ENCODE measurements at regions not wholly inside any gene's neighbourhood (a gene's known extent, or its start where the extent isn't known, plus 50 kb on each side); places are given as distances from the start of the nearest gene placed in this dataset.

- TF ChIP-seq ZFP3 (CRISPR knock-in tag; IDR thresholded peaks at IDR 0.05) (no peak), ZNF565 (CRISPR knock-in tag; conservative IDR thresholded peaks at IDR 0.05; ENCODE audit: low read depth) (no peak), BACH2 (CRISPR knock-in tag; IDR thresholded peaks at IDR 0.05; ENCODE audit: borderline replicate concordance) (no peak), RARB (CRISPR knock-in tag; IDR thresholded peaks at IDR 0.05) (no peak), ARNTL (CRISPR knock-in tag; IDR thresholded peaks at IDR 0.05; ENCODE audit: borderline replicate concordance, low read depth) (no peak), ZNF70 (CRISPR knock-in tag; IDR thresholded peaks at IDR 0.05) (no peak), ZFP30 (CRISPR knock-in tag; IDR thresholded peaks at IDR 0.05) (no peak)
- TF ChIP-seq, protein P1, sequence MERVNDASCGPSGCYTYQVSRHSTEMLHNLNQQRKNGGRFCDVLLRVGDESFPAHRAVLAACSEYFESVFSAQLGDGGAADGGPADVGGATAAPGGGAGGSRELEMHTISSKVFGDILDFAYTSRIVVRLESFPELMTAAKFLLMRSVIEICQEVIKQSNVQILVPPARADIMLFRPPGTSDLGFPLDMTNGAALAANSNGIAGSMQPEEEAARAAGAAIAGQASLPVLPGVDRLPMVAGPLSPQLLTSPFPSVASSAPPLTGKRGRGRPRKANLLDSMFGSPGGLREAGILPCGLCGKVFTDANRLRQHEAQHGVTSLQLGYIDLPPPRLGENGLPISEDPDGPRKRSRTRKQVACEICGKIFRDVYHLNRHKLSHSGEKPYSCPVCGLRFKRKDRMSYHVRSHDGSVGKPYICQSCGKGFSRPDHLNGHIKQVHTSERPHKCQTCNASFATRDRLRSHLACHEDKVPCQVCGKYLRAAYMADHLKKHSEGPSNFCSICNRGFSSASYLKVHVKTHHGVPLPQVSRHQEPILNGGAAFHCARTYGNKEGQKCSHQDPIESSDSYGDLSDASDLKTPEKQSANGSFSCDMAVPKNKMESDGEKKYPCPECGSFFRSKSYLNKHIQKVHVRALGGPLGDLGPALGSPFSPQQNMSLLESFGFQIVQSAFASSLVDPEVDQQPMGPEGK (CRISPR knock-in tag; IDR thresholded peaks at IDR 0.05; ENCODE audit: borderline replicate concordance) = no peak
- TF ChIP-seq, protein P2, sequence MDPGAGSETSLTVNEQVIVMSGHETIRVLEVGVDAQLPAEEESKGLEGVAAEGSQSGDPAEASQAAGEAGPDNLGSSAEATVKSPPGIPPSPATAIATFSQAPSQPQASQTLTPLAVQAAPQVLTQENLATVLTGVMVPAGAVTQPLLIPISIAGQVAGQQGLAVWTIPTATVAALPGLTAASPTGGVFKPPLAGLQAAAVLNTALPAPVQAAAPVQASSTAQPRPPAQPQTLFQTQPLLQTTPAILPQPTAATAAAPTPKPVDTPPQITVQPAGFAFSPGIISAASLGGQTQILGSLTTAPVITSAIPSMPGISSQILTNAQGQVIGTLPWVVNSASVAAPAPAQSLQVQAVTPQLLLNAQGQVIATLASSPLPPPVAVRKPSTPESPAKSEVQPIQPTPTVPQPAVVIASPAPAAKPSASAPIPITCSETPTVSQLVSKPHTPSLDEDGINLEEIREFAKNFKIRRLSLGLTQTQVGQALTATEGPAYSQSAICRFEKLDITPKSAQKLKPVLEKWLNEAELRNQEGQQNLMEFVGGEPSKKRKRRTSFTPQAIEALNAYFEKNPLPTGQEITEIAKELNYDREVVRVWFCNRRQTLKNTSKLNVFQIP (CRISPR knock-in tag; IDR thresholded peaks at IDR 0.05; ENCODE audit: borderline replicate concordance, low read depth) = no peak
- TF ChIP-seq, protein P3, sequence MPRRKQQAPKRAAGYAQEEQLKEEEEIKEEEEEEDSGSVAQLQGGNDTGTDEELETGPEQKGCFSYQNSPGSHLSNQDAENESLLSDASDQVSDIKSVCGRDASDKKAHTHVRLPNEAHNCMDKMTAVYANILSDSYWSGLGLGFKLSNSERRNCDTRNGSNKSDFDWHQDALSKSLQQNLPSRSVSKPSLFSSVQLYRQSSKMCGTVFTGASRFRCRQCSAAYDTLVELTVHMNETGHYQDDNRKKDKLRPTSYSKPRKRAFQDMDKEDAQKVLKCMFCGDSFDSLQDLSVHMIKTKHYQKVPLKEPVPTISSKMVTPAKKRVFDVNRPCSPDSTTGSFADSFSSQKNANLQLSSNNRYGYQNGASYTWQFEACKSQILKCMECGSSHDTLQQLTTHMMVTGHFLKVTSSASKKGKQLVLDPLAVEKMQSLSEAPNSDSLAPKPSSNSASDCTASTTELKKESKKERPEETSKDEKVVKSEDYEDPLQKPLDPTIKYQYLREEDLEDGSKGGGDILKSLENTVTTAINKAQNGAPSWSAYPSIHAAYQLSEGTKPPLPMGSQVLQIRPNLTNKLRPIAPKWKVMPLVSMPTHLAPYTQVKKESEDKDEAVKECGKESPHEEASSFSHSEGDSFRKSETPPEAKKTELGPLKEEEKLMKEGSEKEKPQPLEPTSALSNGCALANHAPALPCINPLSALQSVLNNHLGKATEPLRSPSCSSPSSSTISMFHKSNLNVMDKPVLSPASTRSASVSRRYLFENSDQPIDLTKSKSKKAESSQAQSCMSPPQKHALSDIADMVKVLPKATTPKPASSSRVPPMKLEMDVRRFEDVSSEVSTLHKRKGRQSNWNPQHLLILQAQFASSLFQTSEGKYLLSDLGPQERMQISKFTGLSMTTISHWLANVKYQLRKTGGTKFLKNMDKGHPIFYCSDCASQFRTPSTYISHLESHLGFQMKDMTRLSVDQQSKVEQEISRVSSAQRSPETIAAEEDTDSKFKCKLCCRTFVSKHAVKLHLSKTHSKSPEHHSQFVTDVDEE (CRISPR knock-in tag; IDR thresholded peaks at IDR 0.05) = no peak
Observed at GRCh38 chr1:86641318-86641717, 63.1 kb upstream of the SH3GLB1 start.

All from SK-N-SH treated with all-trans-retinoic acid at 6 μM for 48 hours (cell line).